ENCODE measurements at regions not wholly inside any gene's neighbourhood (a gene's known extent, or its start where the extent isn't known, plus 50 kb on each side); places are given as distances from the start of the nearest gene placed in this dataset.

- TF ChIP-seq CTCF (IDR thresholded peaks at IDR 0.05) (no peak), POLR2AphosphoS5 (IDR thresholded peaks at IDR 0.05) (no peak), EP300 (IDR thresholded peaks at IDR 0.05) (no peak), POLR2A (IDR thresholded peaks at IDR 0.05; ENCODE audit: low read depth) (no peak)
These were observed 63.1 kb downstream of the SPATA19 start for GRCh38 chr11:133782116-133782725.

Measured in esophagus muscularis mucosa (tissue), 4 donors.